NT2/D1 (cell line): ENCODE measurements at regions not wholly inside any gene's neighbourhood (a gene's known extent, or its start where the extent isn't known, plus 50 kb on each side); places are given as distances from the start of the nearest gene placed in this dataset.

Source experiments
- YY1 ChIP-seq: IDR thresholded peaks from 2 replicates; pipeline ENCODE4 v1.6.1; 2011; ENCODE audit not compliant: insufficient read length, insufficient read depth
- ZNF274 ChIP-seq: IDR thresholded peaks from 2 replicates; pipeline ENCODE4 v1.6.1; 2011; ENCODE audit warnings: mild to moderate bottlenecking, low read depth, low read length

GRCh38 chr1:172955161-172955815, 95.5 kb downstream of the TNFSF18 start:
- TF ChIP-seq YY1 (no peak), ZNF274 (no peak)
